ENCODE measurements at regions not wholly inside any gene's neighbourhood (a gene's known extent, or its start where the extent isn't known, plus 50 kb on each side); places are given as distances from the start of the nearest gene placed in this dataset.
"Not testable (repeated sequence)": the region's sequence is repeated elsewhere in the genome, so short reads cannot be mapped to it uniquely, and the experiment has no call there.

- no peak for DNase-seq (ENCODE audit: low read depth)
Measured at GRCh38 chr13:37216331-37216730, 110.9 kb upstream of the CSNK1A1L start.

- no peak for DNase-seq (ENCODE audit: low read depth)
Measured at GRCh38 chr13:37212826-37213225, 107.4 kb upstream of the CSNK1A1L start.

GRCh38 chr13:37211487-37211886 is 106.0 kb upstream of the CSNK1A1L start:
- DNase-seq (ENCODE audit: low read depth), result no peak

GRCh38 chr13:37209621-37210580 is 104.4 kb upstream of the CSNK1A1L start:
- no peak for DNase-seq (ENCODE audit: low read depth)

DNA sequence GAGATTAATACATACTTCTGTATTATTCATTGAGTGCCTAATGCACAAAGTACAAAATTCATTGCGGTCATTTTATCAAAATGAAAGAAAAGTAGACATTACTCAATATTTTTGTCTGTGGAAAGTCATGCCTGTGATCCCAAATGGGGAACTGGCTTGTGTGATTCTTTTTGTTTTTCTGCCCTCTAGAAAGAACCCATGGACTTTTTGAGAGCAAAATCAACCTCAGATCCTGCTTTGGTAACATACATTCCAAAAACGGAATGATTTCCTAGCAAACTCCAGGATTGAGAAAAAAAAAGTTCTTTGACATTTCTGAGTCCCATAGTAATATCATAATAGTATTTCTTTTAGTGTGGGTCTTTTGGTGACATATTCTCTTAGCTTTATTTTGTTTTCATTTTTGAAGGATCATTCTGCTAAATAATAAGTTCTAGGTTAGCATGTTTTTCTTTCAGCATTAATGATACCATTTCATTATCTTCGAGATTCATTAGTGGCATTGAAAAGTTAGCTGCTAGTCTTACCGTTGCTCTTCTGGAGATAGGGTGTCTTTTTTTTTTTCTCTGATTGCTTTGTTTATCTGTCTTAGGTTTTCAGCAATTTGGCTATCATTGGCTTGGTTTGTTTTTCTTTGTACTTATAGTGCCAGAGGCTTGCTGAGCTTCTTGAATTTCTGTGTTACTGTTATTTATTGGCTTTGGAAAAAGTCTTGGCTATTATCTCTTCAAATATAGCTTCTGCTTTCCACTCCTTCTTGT is 102.4 kb upstream of the CSNK1A1L start:
- DNase-seq (ENCODE audit: low read depth), result no peak

- DNase-seq (ENCODE audit: low read depth), result peak; percentile 15
Measured at GRCh38 chr13:37202264-37202663, 96.8 kb upstream of the CSNK1A1L start.

DNA sequence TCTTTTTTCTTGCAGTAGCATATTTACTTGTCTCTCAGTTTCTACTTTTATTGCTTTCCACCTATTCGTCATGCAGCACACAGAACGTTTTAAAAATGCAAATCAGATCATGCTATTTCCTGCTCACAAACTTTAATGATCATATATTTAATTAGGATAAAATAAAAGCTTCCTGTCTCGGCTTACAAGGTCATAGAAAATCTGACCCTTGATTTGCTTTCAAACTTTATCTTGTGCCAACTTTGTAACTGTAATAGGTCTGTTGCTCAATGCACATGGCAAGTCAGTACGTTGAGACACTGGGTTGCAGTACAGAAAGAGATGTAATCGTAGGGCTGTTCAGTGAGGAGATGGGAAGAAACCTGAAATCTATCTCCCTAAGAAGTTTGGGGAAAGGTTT is 95.6 kb upstream of the CSNK1A1L start:
- DNase-seq (ENCODE audit: low read depth), result peak; percentile 26

DNA sequence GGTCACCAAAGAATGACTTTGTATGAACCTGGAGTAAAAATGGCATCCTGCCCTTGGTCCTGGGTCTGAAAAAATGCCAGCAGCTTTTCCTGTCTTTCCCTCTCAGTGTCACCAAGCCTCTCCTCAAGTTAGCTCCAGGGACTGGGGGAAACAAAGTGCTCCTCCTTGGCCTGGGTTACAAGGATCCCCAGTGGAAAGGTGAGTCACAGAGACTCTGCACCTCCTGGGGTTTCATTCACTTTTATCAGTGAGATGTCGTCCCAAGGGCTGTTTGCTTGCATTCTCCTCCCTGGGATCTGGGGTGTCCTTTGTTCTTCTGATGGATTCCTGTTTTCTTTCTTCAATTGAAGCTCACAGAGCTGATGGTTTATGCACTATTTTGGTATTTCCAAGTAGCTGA is 93.2 kb upstream of the CSNK1A1L start:
- no peak for DNase-seq (ENCODE audit: low read depth)

- DNase-seq (ENCODE audit: low read depth), result no peak
Measured at GRCh38 chr13:37195621-37196020, 90.2 kb upstream of the CSNK1A1L start.

GRCh38 chr13:37194428-37194861 is 89.0 kb upstream of the CSNK1A1L start:
- DNase-seq (ENCODE audit: low read depth), result no peak

GRCh38 chr13:37192956-37193355 is 87.5 kb upstream of the CSNK1A1L start:
- DNase-seq (ENCODE audit: low read depth), result no peak

GRCh38 chr13:37187621-37188020 is 82.2 kb upstream of the CSNK1A1L start:
- DNase-seq (ENCODE audit: low read depth), result no peak

DNA sequence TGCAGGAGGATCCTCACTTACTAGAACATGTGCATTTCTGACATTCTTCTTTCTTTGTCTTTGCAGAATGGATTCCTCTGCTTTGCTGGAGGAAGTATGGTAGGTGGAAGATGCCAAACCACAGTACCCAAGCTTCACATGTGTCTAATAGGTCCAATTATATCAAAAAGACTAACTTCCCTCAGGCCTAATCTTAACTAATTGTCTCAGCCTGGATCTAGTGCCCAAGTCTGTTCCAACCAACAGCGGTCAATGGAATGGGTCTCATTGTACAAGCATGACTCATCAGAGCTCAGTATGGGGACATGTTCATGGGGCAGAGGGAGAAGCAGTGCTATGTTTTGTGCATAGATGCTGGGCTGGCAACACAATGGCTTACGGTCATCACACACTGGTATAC is 81.6 kb upstream of the CSNK1A1L start:
- DNase-seq (ENCODE audit: low read depth), result peak; percentile 52

GRCh38 chr13:37181620-37182019 is 76.2 kb upstream of the CSNK1A1L start:
- no peak for DNase-seq (ENCODE audit: low read depth)

DNA sequence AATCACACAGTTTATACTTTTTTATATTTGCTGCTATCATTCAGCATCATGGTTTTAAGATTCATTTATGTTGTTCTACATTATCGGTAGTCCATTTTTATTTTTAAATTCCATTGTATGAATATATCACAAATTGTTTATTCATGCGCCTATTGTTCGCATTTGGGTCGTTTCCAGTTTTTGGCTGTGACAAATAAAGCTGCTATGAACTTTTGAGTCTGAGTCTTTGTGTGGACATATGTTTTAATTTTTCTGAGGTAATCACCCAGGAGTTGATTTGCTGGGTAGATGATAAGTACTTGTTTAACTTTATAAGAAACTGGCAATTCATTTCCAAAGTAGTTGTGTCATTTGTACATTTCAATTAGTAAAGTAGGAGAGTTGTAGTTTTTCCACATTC is 74.2 kb upstream of the CSNK1A1L start:
- no peak for DNase-seq (ENCODE audit: low read depth)

DNA sequence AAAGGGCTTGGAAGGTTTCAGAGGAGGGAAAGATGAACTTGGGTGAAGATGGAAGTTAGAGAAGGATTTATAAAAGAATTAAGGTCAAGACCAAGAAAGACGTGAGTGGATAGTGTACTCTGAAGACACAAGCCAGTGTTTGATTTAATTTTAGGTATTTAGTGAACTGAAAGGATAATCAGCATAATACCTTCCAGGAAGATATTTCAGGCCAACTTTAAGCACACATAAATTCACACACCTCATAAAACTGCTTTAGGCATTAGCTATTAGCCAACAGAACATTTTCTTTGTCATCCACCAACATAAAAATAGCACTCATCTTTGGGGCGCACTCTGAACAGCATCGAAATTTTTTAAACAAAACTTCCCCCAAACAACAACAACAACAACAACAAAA is 71.7 kb upstream of the CSNK1A1L start:
- DNase-seq (ENCODE audit: low read depth), result no peak

DNA sequence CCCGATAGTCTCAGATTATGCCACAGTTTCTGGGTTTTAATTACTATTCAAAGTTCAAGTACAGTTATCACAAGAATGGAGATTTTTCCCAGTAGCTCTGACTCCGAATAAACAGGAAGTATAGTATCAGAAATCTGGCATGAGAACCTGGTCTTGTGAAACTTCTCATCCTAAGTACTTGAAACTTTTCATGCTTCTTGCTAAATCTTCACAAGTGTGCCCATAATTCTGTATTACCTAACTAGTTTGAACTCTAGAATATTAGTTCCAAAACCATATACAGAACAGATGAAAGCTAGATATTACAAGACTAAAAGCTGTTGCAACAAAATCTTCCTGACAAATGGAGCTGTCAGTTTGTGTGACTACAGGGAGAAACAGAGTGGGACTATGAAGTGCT is 70.5 kb upstream of the CSNK1A1L start:
- peak; percentile 93 for DNase-seq (ENCODE audit: low read depth)

- DNase-seq (ENCODE audit: low read depth), result peak; percentile 74
Measured at GRCh38 chr13:37173214-37173613, 67.8 kb upstream of the CSNK1A1L start.

GRCh38 chr13:37172226-37172625 is 66.8 kb upstream of the CSNK1A1L start:
- not testable (repeated sequence) for DNase-seq (ENCODE audit: low read depth)

- no peak for DNase-seq (ENCODE audit: low read depth)
Measured at GRCh38 chr13:37168926-37169325, 63.5 kb upstream of the CSNK1A1L start.

DNA sequence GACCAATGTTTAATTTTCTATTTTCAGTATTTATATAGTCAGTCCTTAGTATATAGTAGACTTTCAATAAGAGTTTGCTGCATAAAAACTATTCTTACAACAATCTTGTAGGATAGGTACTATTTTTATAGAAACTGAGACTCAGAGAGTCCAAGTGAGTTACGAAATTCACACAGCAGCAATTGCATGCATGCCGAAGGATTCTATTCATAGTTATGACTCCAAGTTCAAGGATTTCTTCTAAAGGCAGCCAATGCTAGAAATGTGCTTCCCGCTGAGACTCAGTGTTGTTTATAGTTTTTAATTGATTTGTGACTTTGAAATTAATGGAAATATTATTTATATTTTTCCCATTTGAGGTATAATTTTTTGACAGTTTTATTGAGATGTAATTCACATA is 62.7 kb upstream of the CSNK1A1L start:
- peak; percentile 45 for DNase-seq (ENCODE audit: low read depth)

DNA sequence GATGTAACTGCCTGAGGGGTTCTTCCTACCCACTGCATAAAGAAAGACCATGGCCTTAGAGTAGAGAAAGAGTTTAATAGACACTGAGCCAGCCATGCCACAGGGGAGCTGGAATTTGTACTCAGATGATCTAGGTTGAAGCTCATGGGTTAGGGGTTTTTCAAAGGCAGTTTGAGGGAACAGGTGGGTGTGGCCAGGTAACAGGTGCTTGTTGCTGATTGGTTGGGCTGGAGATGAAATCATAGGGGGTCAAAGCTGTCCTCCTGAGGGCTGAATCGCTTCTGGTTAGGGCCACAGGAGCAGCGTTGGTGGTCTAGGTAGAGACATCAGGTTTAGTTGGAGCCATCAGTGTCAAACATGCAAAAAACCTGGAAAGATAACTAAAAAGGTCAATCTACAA is 59.2 kb upstream of the CSNK1A1L start:
- DNase-seq (ENCODE audit: low read depth), result no peak

DNA sequence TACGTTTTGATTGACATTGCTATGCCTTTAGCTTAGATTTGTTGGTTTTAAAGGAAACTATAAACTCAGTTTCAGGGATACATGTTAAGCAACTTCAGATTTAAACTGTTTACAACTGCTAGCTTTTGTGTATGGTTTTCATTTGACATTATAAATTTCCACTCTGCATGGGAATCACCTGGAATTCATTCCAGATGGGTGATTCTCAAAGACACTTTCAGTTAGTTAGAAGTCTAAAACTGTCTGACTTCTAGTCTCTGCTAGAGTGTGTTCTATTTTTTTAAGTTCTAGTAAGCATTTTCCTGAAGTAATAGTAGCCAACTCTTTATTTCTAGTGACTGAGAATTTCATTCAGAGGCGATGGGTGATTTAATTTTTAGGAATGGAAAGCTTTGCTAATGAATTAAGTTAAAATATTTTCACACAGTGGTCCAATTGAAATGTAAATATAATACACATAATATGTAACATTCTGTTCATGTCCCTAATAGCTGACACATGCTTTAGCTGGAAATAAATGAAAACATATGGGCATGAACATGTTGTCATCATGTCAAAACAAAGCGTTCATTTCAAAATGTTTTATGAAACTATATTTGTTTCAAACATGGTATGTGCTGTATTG is 58.3 kb upstream of the CSNK1A1L start:
- DNase-seq (ENCODE audit: low read depth), result peak; percentile 62

Data from fibroblast of gingiva (primary cell).